Coronary artery (tissue), 2 donors: ENCODE measurements at regions not wholly inside any gene's neighbourhood (a gene's known extent, or its start where the extent isn't known, plus 50 kb on each side); places are given as distances from the start of the nearest gene placed in this dataset.

ENCODE experiments used
- DNase-seq: peaks from one replicate; pipeline ENCODE4 v3.0.0-alpha.2; 2017; ENCODE audit warnings: low spot score
- H3K27ac ChIP-seq, 2 donors: fragments of 200-600 bp; sonication (generic); one replicate each; pipeline ENCODE4 v1.5.1; 2016 to 2019
- H3K4me3 ChIP-seq: fragments of 200-600 bp; sonication (generic); 2 replicates; pipeline ENCODE4 v1.5.1; 2016; ENCODE audit warnings: mild to moderate bottlenecking, moderate library complexity
- CTCF ChIP-seq: fragments of 200-600 bp; sonication (generic); IDR thresholded peaks from one replicate; pipeline ENCODE4 v1.5.1; 2019; ENCODE audit warnings: antibody characterized with exemption

- no peak overlapping the region for H3K4me3 ChIP-seq
- no peak for DNase-seq
- no peak overlapping the region for H3K27ac ChIP-seq
- TF ChIP-seq CTCF = no peak
Measured at GRCh38 chr20:50373674-50374286, 136.4 kb upstream of the PTPN1 start.

GRCh38 chr20:50374541-50375078 lies 135.6 kb upstream of the PTPN1 start:
- no peak for TF ChIP-seq CTCF
- Histone ChIP-seq H3K4me3 (no peak overlapping the region), H3K27ac (no peak overlapping the region)
- no peak for DNase-seq

GRCh38 chr20:50376179-50376887 lies 133.8 kb upstream of the PTPN1 start:
- no peak overlapping the region for H3K4me3 ChIP-seq
- no peak overlapping the region for H3K27ac ChIP-seq
- no peak for DNase-seq
- no peak for TF ChIP-seq CTCF

- no peak for DNase-seq
- H3K4me3 ChIP-seq = no peak overlapping the region
- no peak for TF ChIP-seq CTCF
- H3K27ac ChIP-seq = no peak overlapping the region
Measured at GRCh38 chr20:50376888-50377459, 133.2 kb upstream of the PTPN1 start.

GRCh38 chr20:50378170-50379000 lies 131.8 kb upstream of the PTPN1 start:
- DNase-seq = no peak
- H3K27ac ChIP-seq = peak overlapping the region; percentile 73 to 87
- peak overlapping the region; percentile 48 for H3K4me3 ChIP-seq
- no peak for TF ChIP-seq CTCF

GRCh38 chr20:50379049-50379990 lies 130.9 kb upstream of the PTPN1 start:
- Histone ChIP-seq H3K4me3 (peak overlapping the region; percentile 48), H3K27ac (peak overlapping the region; percentile 73 to 87)
- no peak for TF ChIP-seq CTCF
- peak; percentile 97 for DNase-seq
